Mesothelial cell of epicardium (in vitro differentiated cells): ENCODE measurements at regions not wholly inside any gene's neighbourhood (a gene's known extent, or its start where the extent isn't known, plus 50 kb on each side); places are given as distances from the start of the nearest gene placed in this dataset.
"Not testable (repeated sequence)": the region's sequence is repeated elsewhere in the genome, so short reads cannot be mapped to it uniquely, and the experiment has no call there.

ENCODE experiments used
- DNase-seq, 2 experiments: peaks; one replicate each; pipeline ENCODE4 v3.0.0; 2021; ENCODE audit warnings: low spot score in 2 of 2; ENCODE audit not compliant: unreplicated experiment in 2 of 2
- H3K27ac Mint-ChIP-seq: 2 replicates; pipeline ENCODE4 v1.8.0; 2021; ENCODE audit warnings: mixed read lengths
- H3K27me3 Mint-ChIP-seq: 2 replicates; pipeline ENCODE4 v1.8.0; 2021; ENCODE audit warnings: low read depth, mixed read lengths
- H3K36me3 Mint-ChIP-seq: 2 replicates; pipeline ENCODE4 v1.8.0; 2021; ENCODE audit warnings: mixed read lengths
- H3K4me1 Mint-ChIP-seq: 2 replicates; pipeline ENCODE4 v1.8.0; 2021; ENCODE audit warnings: mixed read lengths
- H3K4me3 Mint-ChIP-seq: 2 replicates; pipeline ENCODE4 v1.8.0; 2021; ENCODE audit warnings: mild to moderate bottlenecking, moderate library complexity, mixed read lengths
- H3K9me3 Mint-ChIP-seq: 2 replicates; pipeline ENCODE4 v1.8.0; 2021; ENCODE audit warnings: mixed read lengths
- TF ChIP-seq, protein P1 (sequence below): fragments of 200-600 bp; sonication (generic); IDR thresholded peaks from one replicate; pipeline ENCODE4 v1.5.0; 2021; ENCODE audit warnings: antibody characterized with exemption; ENCODE audit not compliant: unreplicated experiment

DNA sequence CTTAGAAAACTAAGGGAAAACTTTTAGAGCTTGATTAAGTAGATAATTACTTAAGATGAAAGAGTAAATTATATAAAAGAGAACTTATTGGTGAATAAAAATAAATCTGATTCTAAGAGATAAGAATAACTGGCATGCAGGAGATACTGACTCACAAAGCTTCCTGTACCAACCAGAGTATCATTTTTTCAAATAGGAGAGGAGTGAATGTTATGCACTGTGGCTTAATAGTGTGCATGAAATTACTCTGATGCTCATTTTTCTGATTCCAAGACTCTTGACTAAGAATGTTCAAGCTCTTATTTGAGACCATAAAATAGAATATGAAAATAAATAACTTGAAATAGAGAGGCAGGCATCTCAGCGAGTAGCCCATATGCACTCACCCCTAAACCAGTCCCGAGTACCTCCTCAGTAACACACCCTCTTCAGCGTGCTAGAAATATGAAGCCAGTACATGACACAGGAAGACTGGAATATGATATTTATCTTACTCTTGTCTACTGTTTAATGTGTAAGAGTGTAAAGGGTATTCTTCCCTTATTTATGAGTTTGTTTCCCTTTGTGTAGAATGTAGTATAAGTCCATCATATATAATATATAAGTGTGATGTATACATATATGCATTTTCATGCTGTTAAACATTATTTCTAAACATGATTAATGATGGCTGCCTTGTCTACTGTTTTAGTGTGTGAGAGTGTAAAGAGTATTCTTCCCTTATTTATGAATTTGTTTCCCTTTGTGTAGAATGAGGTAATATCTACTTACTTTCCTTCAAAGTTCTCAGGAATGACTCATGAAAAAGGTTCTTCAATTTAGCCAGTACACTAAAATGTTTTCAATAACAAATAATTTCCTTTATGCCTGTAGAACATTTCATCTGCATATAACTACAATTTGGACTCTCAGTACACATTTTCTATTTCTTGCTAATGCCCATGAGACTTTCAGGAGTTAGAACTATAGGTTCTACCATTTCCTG, 99.2 kb upstream of the PALMD start:
- Mint-ChIP-seq H3K4me1 (peaks cover 8% of the 10 kb centered on the region), H3K27me3 (no peaks in the 10 kb centered on the region), H3K36me3 (no peaks in the 10 kb centered on the region), H3K27ac (no peak overlapping the region), H3K9me3 (no peaks in the 10 kb centered on the region), H3K4me3 (no peak overlapping the region)
- TF ChIP-seq, protein P1, sequence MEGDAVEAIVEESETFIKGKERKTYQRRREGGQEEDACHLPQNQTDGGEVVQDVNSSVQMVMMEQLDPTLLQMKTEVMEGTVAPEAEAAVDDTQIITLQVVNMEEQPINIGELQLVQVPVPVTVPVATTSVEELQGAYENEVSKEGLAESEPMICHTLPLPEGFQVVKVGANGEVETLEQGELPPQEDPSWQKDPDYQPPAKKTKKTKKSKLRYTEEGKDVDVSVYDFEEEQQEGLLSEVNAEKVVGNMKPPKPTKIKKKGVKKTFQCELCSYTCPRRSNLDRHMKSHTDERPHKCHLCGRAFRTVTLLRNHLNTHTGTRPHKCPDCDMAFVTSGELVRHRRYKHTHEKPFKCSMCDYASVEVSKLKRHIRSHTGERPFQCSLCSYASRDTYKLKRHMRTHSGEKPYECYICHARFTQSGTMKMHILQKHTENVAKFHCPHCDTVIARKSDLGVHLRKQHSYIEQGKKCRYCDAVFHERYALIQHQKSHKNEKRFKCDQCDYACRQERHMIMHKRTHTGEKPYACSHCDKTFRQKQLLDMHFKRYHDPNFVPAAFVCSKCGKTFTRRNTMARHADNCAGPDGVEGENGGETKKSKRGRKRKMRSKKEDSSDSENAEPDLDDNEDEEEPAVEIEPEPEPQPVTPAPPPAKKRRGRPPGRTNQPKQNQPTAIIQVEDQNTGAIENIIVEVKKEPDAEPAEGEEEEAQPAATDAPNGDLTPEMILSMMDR, result no peak
- no peak for DNase-seq

DNA sequence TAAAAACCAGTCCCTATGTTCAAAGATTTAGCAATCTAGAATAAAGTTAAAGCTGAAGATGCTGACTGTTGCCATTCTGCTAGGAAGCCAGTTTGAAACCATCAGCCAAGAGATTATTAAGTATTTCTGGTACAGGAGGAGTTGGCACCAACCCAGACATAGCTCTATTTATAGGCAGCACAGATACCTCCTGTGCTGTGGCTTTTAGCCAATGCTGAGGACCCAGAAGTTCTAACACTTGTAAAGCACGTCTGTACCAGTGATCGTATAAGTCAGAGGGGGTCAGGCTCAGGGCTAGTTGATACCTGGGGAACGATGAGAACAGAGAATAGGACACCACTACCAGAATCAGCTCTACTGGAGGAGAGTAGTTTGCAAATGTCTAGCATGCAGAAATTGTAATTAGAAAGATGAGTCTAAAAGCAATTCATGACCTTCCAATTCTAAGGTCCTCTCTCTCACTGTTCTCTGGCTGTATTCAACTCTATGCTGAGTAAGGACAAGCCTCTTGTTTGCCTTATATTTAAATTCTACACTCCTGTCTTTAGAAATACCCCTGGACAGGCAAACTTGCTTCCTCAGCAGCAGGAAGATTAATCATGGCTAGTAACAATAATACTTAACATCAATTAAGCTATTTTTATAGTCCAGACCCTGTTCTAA, 96.8 kb upstream of the PALMD start:
- no peak for DNase-seq
- Mint-ChIP-seq H3K36me3 (no peaks in the 10 kb centered on the region), H3K27ac (no peak overlapping the region), H3K9me3 (no peaks in the 10 kb centered on the region), H3K4me1 (peaks cover 8% of the 10 kb centered on the region), H3K4me3 (no peak overlapping the region), H3K27me3 (no peaks in the 10 kb centered on the region)
- TF ChIP-seq, protein P1, result no peak

DNA sequence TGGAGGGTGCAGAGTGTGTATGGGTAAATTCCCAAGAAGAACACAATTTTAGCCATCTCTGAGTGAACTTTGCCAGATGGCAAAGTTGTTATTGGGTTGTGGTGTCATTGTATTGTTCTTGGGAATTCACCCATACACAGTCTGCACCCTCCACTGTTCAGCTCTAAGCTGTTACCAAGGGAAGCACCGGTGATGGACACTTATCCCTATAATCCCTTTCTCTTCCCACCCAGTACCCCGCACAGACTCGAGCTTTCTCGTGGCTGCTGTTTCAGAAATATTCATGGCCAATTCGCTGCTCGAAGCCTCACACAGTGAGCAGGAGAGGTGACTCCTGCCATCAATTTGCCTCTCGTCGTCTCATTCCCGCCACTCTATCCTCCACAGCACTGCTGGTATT, 95.7 kb upstream of the PALMD start:
- Mint-ChIP-seq H3K27me3 (no peaks in the 10 kb centered on the region), H3K4me1 (peaks cover 4% of the 10 kb centered on the region), H3K36me3 (no peaks in the 10 kb centered on the region), H3K9me3 (peaks cover 10% of the 10 kb centered on the region), H3K4me3 (no peak overlapping the region), H3K27ac (no peak overlapping the region)
- no peak for DNase-seq
- TF ChIP-seq, protein P1, result no peak

DNA sequence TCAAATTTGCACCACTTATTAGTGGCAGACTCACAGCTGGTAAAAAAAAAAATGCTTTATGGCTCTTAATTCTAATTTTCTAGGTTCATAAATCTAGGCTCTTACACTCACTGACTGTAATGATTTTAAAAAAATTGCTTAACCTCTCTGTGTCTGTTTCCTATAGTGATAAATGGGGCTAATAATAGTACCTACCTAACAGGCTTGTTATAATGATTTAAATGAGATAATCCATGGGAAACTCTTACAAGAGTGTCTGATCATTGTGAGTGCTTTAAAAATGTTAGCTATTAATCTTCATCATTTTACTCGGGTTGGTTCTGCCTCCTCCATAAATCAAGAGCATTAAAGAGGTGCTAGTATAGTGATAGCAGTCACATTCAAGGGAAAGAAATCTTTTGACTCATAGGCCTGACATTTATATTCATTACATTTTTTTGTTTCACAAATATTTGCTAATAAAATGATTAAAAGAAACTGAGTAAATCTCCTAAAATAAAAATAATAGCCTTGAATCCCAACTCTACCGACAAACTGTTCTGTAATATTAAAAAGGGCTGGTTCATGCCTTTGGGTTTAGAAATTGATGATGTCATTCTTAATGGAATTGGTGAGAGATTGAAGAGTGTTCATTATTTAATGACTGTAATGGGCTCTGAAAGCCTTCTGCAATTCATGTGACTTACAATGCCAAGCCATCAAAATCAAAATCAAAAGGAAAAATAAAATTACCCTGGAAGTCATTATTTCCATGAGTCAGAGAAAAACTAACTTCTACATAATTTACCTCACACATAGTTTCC, 93.9 kb upstream of the PALMD start:
- DNase-seq, result no peak
- no peaks in the 10 kb centered on the region for H3K36me3 Mint-ChIP-seq
- no peak overlapping the region for H3K4me3 Mint-ChIP-seq
- H3K27ac Mint-ChIP-seq, result no peak overlapping the region
- peaks cover 4% of the 10 kb centered on the region for H3K4me1 Mint-ChIP-seq
- TF ChIP-seq, protein P1, result no peak
- H3K9me3 Mint-ChIP-seq, result peaks cover 10% of the 10 kb centered on the region
- no peaks in the 10 kb centered on the region for H3K27me3 Mint-ChIP-seq

DNA sequence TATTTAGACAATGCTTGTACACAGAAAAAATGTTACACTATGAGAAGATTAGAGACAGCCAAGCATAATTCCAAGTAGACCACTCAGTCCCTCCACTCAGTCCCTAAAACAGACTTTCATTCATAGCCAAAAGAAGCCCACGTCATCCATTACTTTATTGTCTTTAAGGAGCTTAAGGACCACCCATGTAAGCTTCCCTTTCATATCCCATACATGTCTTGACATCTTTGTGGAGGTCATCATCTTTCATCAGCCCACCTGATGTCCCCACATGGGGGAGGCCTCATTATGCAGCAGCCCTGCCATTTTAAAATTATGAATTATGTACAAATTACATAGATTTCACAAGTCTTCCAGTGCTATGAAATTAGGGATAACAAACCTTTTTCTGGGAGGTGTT, 92.6 kb upstream of the PALMD start:
- TF ChIP-seq, protein P1, result no peak
- no peak for DNase-seq
- H3K4me1 Mint-ChIP-seq, result peaks cover 4% of the 10 kb centered on the region

DNA sequence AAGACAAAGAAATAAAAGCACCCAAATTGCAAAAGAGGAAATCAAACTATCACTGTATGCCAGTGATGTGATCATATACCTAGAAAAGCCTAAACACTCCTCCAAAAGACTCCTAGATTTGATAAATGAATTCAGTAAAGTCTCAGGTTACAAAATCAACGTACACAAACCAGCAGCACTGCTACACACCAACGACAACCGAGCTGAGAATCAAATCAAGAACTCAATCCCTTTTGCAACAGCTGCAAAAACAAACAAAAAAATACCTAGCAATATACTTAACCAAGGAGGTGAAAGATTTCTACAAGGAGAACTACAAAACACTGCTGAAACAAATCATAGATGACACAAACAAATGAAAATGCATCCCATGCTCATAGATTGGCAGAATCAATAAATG, 92.1 kb upstream of the PALMD start:
- not testable (repeated sequence) for DNase-seq, H3K4me1 Mint-ChIP-seq, H3K36me3 Mint-ChIP-seq, H3K27me3 Mint-ChIP-seq, H3K27ac Mint-ChIP-seq, H3K4me3 Mint-ChIP-seq
- H3K9me3 Mint-ChIP-seq, result peaks cover 10% of the 10 kb centered on the region

More for the DNA sequence above, 92.6 kb upstream of the PALMD start:
- H3K27ac Mint-ChIP-seq, result no peak overlapping the region
- H3K4me3 Mint-ChIP-seq, result no peak overlapping the region
- no peaks in the 10 kb centered on the region for H3K36me3 Mint-ChIP-seq
- H3K27me3 Mint-ChIP-seq, result no peaks in the 10 kb centered on the region
- peaks cover 10% of the 10 kb centered on the region for H3K9me3 Mint-ChIP-seq
